Posterior cingulate gyrus (tissue), 11 donors: ENCODE measurements at regions not wholly inside any gene's neighbourhood (a gene's known extent, or its start where the extent isn't known, plus 50 kb on each side); places are given as distances from the start of the nearest gene placed in this dataset.
"Not testable (repeated sequence)": the region's sequence is repeated elsewhere in the genome, so short reads cannot be mapped to it uniquely, and the experiment has no call there.

Experiments
- DNase-seq, 10 donors: peaks; one replicate each; pipeline versions ENCODE4 v3.0.0 to v3.0.0-alpha.2; 2020 to 2021; ENCODE audit warnings: mixed read lengths in 3 of 10
- intact Hi-C: fragments of 100-400 bp; cut with DNase I; formaldehyde crosslinking; loops from one replicate; pipeline ENCODE4 v1.15.1; 2023

DNA sequence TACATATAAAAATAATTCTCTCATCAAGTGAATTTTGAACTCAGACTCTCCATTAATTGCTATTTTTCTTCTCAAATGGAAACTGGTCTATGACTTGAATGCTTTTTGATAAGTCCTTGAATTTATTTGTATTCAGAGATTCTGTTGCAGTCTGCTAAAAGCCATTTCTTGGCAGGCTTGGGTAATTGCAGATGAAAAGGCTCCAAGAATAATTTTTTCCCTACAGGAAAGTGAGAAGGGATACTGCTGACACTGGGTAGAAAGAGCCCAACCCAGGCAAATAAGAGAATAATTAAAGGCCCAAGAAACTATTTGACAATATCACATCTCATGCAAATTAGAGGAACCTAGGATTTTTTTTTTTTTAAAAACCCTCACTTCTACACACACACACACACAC lies 246.5 kb upstream of the DDI1 start:
- no peak for DNase-seq
- intact Hi-C loops, result no loop called here

DNA sequence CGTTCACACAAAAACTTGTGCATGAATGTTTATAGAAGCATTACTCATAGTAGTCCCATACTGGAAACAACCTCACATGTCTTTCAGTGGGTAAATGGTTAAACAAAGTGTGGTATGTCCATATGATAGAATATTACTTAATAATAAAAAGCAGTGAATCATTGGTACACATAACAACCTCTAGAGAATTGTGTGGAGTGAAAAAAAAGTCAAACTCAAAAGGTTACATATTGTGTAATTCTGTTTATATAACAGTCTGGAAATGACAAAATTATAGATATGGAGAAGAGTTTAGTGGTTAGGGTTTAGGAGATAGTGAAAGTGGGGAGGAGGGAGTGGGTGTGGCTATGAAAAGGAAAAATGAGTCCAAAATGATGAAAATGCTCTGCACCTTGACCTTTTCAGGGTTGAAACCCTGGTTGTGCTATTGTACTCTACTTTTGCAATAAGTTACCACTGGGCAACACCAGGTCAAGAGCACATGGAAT lies 243.4 kb upstream of the DDI1 start:
- intact Hi-C loops, result no loop called here
- DNase-seq, result no peak

DNA sequence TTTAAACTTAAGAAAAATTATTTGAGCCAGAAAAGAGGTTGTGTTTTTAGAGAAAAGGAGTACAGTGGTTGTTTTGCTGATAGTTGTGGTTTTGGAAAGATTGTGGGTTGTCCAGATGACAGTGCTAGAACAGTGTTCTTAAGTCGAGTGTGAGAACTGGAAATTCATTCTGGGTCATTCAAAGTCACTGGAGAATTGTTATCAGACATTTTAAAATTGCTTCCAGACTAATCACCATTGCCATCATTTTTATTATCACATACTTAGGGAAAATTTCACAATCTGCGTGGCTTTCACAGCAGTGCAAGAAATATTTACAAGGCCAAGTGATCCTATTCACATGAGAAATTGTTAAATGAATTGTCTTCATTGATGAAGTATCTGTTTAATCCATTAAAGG lies 242.2 kb upstream of the DDI1 start:
- intact Hi-C loops, result no loop called here
- no peak for DNase-seq

DNA sequence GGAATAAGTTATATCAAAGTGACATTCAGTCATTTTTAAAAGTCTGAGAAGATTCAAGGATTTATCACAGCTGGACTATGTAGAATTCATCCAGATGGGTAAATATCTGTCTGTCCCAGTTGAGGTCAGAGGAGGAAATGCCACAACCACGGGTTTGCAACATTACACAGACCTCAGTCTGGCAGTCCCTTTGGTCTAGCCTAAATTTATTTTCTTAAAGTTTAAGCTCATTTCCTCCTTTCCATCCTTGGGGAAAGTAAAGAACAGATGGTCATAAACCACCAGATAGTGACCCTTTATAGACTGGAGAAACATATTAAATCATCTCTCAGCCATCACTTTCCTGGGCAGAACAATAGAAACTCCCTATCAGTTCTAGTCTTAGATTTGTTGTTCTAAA lies 238.4 kb upstream of the DDI1 start:
- intact Hi-C loops, result no loop called here
- DNase-seq, result no peak

DNA sequence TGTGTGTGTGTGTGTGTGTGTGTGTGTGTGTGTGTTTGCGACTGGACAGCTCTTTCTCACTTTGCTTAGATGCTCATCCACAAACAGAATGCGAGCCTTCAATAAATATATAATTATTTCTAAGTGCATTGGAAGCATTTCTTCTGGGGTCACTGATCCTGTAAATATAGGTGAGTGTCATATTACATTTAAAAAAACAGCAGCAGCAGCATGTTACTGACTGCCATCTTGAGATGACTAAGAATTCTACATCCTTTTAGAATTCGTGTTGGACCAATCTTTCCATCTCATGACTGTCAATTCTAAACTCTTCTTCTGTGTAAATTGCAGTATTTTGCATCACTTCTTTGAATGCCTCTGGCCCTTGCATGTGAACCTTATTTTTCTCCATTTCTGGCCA lies 238.0 kb upstream of the DDI1 start:
- DNase-seq, result no peak
- intact Hi-C loops, result no loop called here

DNA sequence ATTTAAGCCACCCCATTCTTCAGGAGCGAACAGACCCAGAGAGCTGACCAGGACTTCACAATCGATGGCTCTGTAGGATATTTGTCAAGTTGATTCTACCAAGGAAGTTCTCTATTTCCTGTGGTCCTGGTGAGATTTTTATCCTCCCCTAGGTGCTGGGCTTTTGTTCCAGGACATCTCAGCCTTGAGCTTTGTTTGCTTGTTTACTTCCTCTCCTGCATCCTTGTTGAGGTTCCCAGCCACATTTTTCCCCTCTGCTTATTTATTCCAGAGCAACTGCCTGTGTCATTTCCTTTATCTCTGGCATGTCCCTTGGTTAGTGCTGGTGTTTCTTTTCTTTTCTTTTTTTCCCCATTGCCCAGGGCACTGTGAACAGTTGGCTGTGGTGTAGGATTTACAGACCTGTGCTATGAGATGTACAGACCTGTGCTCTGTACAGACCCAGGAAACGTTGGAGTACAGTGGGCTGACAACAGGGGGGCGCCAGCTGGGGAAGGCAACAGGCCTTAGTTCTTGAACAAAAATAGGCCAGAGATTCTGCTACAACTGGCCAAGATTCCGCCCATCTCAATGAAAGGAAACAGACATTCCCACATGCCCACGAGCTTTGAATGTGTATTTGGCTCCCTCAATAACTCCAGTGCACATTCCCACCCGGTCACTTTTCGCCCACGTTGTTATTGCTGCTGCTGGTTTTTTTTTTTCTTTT lies 235.9 kb upstream of the DDI1 start:
- intact Hi-C loops, result no loop called here
- peak in 1 of 10 donors; percentile 52 for DNase-seq

DNA sequence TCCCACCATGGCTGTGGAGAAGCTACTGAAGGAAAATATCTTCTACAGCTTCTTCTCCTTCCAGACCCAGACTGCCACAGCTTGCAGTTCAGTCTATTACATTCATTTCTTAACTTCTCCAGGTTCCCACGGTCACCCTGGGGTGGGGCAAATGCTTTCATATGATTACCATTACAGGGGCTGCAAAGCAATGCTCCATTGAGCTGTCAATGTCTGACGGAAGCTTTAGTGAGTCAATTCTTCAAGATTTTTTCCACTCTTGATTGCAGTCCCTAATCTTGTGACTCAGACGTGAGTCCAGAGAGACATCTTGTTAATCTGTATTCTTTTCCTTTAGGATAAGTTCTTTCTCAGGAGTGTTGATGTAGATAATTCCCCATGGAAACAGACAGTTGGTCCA lies 233.4 kb upstream of the DDI1 start:
- intact Hi-C loops, result no loop called here
- DNase-seq, result no peak

DNA sequence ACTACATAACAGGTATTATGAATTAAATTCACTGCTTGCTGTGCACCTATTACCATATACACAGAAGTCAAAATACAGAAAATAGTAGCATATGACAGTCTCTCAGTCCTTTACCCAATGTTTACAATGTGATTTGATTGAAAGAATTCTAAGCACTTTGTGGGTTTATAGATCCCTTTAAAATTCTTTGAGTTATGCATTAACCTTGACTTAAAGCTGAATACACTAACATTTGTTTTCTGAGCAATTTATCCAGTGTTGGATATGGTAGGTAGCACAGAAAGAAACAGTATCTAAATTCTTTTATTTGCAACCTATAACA lies 230.8 kb upstream of the DDI1 start:
- no peak for DNase-seq
- intact Hi-C loops, result no loop called here

DNA sequence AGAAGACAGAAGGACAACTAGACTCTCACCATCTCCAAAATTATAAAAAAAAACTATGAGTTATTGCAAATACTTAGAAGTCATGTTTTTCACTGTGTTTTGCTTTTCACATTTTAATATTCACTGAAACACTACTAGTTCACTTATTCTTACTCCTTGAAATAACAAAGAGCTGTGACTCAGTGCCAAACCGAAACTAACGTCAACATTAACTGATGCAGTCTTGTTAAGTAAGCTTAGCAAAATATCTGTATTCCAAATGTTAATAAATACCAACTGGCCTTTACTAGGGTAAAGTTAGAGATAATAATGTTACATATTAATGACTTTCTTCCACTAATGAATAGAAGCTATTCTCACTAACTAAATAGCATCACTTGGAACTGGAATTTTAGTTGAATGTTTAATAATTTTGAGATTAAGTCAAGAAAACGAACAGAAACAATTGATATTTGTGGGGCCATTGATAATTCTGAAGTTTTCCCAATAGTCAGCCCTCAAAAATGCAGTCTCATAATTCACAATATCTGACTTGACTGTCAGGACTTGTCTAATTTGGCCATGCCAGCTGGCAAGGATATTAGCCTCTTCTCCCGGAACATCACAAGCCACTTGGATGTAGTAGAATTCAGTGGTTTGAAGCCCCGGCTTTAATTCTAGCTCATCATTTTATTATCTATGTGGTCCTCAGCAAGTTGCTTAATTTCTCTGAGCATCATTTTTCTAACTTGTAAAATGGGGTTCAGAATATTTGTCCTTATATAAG lies 230.1 kb upstream of the DDI1 start:
- intact Hi-C loops, result no loop called here
- no peak for DNase-seq

DNA sequence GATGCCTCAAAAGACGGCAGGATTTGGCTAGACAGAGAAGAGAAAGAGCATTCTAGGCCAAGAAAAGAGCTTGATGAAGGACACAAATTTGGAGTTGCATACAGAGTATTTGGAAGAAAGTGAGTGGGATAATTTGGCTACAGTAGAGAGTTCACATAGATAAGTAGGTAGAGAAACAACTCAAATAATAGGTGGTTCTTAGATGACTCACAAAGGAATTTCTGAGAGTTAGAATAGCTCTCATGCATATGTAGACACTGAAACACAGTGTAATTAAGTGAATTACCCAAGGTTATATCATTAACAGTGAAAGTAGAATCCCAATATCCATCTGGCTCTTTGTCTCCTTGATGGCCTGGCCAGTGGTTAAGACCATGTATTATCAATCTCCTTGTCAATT lies 228.6 kb upstream of the DDI1 start:
- intact Hi-C loops, result no loop called here

DNA sequence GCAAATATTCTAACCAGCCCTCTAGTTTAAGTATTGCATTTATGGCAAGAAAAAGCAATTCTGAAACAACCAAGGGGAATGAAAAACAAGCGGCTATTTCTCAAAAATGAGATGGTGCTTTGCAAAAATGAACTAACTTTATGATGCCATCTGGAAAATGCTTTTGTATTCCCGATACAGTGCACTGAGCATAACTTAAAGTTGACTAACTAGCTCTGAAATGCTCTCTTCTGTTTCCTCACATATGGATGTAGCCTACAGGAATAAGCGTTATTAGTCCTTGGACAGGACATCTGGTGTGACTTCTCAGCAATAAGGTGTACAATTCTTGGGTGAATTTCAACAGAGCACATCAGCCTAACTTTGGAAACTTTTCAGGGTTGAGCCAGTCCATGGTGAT lies 228.2 kb upstream of the DDI1 start:
- intact Hi-C loops, result no loop called here
- DNase-seq, result no peak

More for the DNA sequence above, 228.6 kb upstream of the DDI1 start:
- no peak for DNase-seq

DNA sequence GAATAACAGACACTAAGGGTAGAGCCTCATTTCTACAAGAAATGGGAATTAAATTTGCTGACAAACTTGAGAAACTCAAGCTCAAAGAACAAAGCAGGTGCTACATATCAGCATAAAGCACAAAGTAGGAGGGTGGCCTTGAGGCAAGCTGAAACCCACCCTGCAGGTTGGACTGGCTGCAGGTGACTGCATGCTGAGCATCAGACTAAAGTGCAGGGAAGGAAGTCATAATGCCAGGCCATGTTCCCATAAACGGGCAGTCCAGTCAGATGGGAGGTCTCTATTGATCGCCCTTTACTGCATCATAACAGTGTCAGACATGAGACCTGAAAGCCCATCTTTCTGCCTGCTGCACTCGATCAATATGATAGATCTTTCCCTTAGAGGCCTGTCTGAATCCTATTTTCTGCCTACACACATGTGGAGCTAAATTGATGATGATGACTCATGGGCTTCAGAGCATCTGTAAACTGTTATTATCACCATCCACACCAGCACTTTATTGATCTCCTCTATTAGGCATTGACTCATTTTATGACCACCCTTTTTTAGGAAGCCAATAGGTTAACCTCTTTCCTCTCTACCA lies 224.5 kb upstream of the DDI1 start:
- DNase-seq, result peak in 1 of 10 donors; percentile 54
- intact Hi-C loops, result no loop called here

DNA sequence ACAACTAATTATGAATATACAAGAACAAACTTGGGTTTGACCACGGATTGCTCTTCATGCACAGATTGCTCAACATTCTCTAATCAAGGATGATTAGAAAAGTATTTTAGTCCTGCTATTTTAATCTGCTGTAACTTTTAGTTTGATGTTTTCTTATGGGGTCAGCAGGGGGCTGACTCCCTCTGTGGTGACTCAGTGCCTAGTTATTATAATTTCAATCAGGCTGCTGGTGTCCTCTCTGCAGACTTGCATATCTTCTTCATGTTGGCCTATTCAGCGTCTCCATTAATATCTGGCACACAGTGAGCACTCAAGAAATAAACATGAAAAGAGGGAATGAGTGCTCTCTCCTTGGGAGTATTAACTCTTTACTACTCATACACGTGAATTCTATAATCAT lies 223.8 kb upstream of the DDI1 start:
- no peak for DNase-seq
- intact Hi-C loops, result no loop called here

DNA sequence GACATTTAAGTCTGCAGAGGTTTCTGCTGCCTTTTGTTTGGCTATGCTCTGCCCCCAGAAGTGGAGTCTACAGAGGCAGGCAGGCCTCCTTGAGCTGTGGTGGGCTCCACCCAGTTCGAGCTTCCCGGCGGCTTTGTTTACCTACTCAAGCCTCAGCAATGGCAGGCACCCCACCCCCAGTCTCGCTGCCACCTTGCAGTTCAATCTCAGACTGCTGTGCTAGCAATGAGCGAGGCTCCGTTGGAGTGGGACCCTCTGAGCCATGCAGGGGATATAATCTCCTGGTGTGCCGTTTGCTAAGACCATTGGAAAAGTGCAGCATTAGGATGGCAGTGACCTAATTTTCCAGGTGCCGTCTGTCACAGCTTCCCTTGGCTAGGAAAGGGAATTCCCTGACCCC lies 216.1 kb upstream of the DDI1 start:
- peak in 1 of 10 donors; percentile 77 for DNase-seq
- intact Hi-C loops, result not testable (repeated sequence)

DNA sequence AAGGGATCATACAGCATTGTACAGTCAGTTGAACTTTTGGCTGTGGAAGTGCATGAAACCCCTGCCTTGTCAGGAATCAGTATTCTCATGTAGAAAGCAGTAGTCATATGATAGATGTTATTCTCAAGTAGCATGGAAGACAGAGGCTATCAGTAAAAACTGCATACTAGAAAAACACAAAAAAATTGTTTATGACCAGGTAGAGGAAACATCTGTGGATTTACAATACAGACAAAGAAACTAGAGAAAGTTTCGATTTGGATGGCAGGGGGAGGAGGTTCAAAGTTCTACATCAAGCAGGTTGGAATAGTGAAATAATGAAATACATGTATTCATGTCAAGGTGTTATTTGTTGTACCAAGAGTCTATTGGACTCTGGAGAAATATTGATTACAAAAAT lies 212.3 kb upstream of the DDI1 start:
- intact Hi-C loops, result no loop called here

DNA sequence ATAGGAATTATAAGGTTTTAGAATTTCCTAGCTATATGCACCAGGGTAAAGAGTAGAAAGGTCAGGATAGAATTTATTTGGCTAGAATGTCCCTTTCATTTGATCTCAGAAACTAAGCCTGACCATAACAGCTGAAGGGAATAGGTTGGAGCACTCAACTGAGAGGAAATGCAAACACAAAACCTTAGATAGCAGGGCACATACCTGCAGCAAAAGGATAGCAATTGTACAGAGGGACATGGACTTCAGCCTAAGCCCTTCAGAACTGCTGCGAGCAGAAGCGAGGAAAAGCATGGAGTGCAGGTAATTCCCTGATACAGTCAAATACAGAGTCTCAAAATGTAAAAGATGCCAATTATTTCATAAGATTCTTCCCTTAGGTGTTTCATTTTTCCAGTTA lies 211.0 kb upstream of the DDI1 start:
- no peak for DNase-seq
- intact Hi-C loops, result no loop called here

More for the DNA sequence above, 212.3 kb upstream of the DDI1 start:
- DNase-seq, result no peak

DNA sequence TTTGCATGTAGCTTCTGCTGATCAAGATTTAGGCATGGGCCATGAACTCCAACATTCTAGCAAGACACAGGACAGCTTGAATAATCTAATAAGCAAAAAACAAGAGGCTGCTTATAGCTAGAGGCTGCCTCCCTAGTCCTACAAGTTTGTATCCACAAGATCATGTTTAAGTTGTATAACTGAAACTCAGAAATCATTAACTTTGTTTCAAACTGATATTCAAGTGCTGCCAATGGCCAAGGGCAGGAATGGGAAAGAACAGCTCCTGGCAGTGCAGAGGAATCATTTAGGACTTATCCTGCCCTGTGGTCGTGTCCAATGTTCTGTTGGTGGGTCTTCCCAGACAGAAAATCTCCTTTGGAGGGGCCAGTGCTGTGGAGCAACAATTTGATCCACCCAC lies 209.6 kb upstream of the DDI1 start:
- intact Hi-C loops, result no loop called here
- DNase-seq, result no peak

DNA sequence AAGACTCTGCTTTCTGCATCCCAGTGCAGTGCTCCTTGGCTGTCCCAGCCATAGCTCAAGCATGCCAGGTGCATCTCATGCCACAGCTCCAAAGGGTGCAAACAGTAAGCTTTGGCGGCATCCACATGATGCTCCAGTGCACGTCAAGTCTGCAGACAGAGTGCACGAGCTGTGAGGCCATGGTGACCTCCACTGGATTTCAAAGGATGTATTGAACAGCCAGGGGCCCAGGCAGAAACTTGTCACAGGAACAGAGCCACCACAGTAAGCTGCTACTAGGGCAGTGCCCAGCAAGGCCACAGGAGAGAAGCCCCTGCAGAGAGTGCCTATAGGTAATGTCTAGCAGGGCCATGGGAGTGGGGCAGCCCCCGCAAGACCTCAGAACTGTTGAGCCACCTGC lies 206.8 kb upstream of the DDI1 start:
- no peak for DNase-seq
- intact Hi-C loops, result no loop called here

DNA sequence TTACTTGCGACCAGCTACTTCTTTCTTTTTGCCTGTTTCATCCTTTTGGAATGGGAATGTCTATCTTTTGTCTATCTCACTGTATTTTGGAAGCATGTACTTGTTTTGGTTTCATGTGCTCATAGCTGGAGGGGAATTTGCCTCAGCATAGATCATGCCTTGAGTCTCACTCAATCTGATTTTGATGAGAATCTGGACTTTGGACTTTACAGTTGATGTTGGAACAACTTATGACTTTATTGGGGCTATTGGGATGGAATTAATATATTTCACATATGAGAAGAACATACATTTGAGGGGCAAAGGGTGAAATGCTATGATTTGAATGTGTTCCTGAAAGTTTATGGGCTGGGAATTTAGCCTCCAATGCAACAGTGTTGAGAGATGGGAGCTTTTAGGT lies 206.2 kb upstream of the DDI1 start:
- intact Hi-C loops, result no loop called here
- no peak for DNase-seq

DNA sequence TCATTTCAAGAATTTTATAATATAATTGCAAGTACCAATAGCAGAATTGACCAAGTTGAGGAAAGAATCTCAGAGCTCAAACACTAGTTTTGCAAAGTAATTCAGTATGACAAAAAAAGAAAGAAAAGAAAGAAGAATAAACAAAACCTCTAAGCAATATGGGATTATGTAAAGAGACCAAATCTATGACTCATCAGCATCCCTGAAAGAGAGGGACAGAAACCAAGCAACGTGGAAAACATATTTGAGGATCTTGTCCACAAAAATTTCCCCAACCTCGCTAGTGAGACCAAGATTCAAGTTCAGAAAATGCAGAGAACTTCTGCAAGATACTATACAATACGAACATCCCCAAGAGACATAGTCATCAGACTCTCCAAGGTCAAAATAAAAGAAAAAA lies 203.7 kb upstream of the DDI1 start:
- DNase-seq, result no peak
- intact Hi-C loops, result no loop called here

DNA sequence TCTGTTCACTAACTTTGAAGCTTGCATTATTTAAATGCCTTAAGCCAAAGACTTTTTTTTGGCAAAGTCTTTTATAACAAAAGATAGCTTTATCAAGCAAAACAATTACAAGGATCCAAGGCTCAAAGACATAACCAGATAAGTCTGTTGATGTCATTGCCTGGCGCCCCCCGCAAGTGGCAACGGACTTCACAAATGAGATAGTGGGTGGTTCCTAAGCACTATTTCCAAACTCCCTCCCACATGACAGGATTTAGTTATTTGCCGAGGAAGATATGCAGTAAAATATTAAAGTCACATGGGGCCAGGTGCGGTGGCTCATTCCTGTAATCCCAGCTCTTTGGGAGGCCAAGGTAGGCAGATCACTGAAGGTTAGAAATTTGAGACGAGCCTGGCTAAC lies 194.2 kb upstream of the DDI1 start:
- DNase-seq, result peak in 3 of 10 donors; percentile 3 to 73 (median 10)
- intact Hi-C loops, result no loop called here

DNA sequence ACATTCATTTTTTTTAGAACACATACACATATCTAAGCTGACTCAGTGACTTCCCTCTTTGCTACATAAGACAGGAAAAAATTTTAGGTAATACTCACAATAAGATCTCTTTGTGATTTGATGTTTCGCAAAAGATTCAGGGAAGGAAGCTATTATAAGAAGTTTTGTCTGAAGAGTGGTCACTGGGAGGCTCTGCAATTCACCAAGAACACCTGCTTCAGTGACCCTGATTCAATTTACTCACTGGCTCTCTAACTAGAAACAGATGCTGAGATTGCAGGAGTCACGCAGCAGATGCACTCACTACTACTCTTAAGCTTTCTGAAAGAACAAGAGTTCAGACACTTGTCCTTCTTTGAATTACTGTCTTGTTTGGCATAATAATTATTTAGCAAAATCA lies 193.6 kb upstream of the DDI1 start:
- intact Hi-C loops, result no loop called here
- no peak for DNase-seq
